ENCODE measurements at regions not wholly inside any gene's neighbourhood (a gene's known extent, or its start where the extent isn't known, plus 50 kb on each side); places are given as distances from the start of the nearest gene placed in this dataset.

DNA sequence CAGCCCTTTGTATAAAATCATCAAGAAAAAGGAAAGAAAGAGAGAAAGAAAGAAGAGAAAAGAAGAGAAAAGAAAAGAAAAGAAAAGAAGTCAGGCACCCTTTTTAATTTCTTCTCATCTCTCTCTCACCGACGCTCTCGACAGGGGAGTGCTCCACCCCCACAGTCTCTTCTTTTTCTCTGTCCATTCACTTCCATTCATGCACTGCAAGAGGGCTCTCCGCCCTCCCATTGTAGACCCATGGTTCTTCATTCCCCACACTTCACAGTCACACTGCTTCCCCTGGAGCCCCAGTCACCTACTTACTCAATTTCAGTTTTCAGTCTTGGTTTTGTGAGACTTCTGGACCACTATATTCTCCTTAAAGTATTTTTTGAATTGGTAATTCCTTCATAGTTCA, 254.7 kb downstream of the SOX2 start:
- Histone ChIP-seq H3K79me2 (ENCODE audit: control insufficient read depth, low read length) (no peaks in the 10 kb centered on the region), H3K9me3 (ENCODE audit: control insufficient read depth, insufficient read depth, low read length) (no peaks in the 10 kb centered on the region), H3K4me1 (ENCODE audit: control insufficient read depth, low read length) (no peaks in the 10 kb centered on the region), H3F3A (ENCODE audit: control insufficient read depth, insufficient read depth) (no peaks in the 10 kb centered on the region), H3K9me2 (replicated peaks; ENCODE audit: control insufficient read depth, low read length) (no peaks in the 10 kb centered on the region), H3K27ac (ENCODE audit: low read depth, low read length) (no peak overlapping the region), H3K27me3 (ENCODE audit: control insufficient read depth, low read length) (no peaks in the 10 kb centered on the region; the same call in none of the 2 replicates), H3K4me3 (ENCODE audit: low read length) (no peak overlapping the region), H3K36me3 (ENCODE audit: control insufficient read depth, low read length) (no peaks in the 10 kb centered on the region), H3K4me2 (ENCODE audit: low read length) (no peak overlapping the region), H4K20me1 (ENCODE audit: control insufficient read depth, insufficient read depth, low read depth, low read length) (no peaks in the 10 kb centered on the region)
- no peak for TF ChIP-seq EZH2phosphoT487 (IDR thresholded peaks at IDR 0.05; ENCODE audit: borderline replicate concordance, low read length)
- TF ChIP-seq, protein P1, sequence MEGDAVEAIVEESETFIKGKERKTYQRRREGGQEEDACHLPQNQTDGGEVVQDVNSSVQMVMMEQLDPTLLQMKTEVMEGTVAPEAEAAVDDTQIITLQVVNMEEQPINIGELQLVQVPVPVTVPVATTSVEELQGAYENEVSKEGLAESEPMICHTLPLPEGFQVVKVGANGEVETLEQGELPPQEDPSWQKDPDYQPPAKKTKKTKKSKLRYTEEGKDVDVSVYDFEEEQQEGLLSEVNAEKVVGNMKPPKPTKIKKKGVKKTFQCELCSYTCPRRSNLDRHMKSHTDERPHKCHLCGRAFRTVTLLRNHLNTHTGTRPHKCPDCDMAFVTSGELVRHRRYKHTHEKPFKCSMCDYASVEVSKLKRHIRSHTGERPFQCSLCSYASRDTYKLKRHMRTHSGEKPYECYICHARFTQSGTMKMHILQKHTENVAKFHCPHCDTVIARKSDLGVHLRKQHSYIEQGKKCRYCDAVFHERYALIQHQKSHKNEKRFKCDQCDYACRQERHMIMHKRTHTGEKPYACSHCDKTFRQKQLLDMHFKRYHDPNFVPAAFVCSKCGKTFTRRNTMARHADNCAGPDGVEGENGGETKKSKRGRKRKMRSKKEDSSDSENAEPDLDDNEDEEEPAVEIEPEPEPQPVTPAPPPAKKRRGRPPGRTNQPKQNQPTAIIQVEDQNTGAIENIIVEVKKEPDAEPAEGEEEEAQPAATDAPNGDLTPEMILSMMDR (IDR thresholded peaks at IDR 0.05; ENCODE audit: low read depth, low read length, poor library complexity, severe bottlenecking) = no peak

DNA sequence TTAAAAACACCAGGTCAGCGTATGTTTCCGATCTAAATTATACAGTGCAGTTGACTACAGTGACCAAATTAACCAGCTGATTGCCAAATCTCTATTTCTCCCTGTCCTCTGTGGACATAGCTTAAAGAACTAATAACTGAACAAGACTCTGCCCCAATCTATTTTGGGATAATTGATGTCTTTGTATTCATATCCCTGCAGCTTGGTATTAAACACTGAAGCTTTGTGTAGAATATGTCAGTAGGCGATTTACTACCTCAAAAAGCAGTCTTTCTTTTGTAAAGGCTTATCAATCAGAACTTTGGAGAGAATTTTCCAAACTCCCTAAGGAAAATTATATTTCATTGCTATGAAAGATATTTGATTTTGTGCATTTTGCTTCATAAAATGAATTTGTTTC, 258.2 kb downstream of the SOX2 start:
- no peak for TF ChIP-seq EZH2phosphoT487 (IDR thresholded peaks at IDR 0.05; ENCODE audit: borderline replicate concordance, low read length)
- TF ChIP-seq, protein P1 (IDR thresholded peaks at IDR 0.05; ENCODE audit: low read depth, low read length, poor library complexity, severe bottlenecking) = no peak
- H3K79me2 ChIP-seq (ENCODE audit: control insufficient read depth, low read length) = no peaks in the 10 kb centered on the region
- H3K36me3 ChIP-seq (ENCODE audit: control insufficient read depth, low read length) = no peaks in the 10 kb centered on the region
- H3K9me2 ChIP-seq (replicated peaks; ENCODE audit: control insufficient read depth, low read length) = no peaks in the 10 kb centered on the region
- H4K20me1 ChIP-seq (ENCODE audit: control insufficient read depth, insufficient read depth, low read depth, low read length) = no peaks in the 10 kb centered on the region
- H3K4me1 ChIP-seq (ENCODE audit: control insufficient read depth, low read length) = no peaks in the 10 kb centered on the region
- H3K9me3 ChIP-seq (ENCODE audit: control insufficient read depth, insufficient read depth, low read length) = no peaks in the 10 kb centered on the region
- H3K4me2 ChIP-seq (ENCODE audit: low read length) = no peak overlapping the region
- H3K27me3 ChIP-seq (ENCODE audit: control insufficient read depth, low read length) = no peaks in the 10 kb centered on the region; the same call in none of the 2 replicates
- no peak overlapping the region for H3K4me3 ChIP-seq (ENCODE audit: low read length)
- H3F3A ChIP-seq (ENCODE audit: control insufficient read depth, insufficient read depth) = no peaks in the 10 kb centered on the region
- H3K27ac ChIP-seq (ENCODE audit: low read depth, low read length) = no peak overlapping the region

DNA sequence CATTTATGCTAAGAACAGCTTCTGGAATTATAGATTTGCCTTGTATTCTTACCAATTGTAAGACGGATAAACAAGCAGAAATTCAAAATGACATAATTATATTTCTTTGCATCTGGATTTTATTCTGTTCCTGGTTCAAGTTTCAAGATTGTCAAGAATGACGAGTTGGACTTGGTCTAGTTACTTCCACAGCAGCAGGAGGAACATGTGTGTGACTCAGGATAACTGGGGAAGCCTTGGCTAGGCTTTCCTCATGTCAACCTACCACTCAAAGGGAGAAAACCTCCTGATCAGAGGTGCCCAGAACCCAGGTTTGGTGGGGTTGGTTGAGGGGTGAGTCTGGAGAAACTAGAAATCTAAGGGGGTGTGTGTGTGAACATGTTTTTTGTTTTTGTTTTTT, 259.7 kb downstream of the SOX2 start:
- H3K27ac ChIP-seq (ENCODE audit: low read depth, low read length) = no peak overlapping the region
- no peak overlapping the region for H3K4me2 ChIP-seq (ENCODE audit: low read length)
- no peaks in the 10 kb centered on the region; the same call in 1 of the 2 replicates for H3K27me3 ChIP-seq (ENCODE audit: control insufficient read depth, low read length)
- H3K9me3 ChIP-seq (ENCODE audit: control insufficient read depth, insufficient read depth, low read length) = no peaks in the 10 kb centered on the region
- no peaks in the 10 kb centered on the region for H3K36me3 ChIP-seq (ENCODE audit: control insufficient read depth, low read length)
- no peaks in the 10 kb centered on the region for H3K4me1 ChIP-seq (ENCODE audit: control insufficient read depth, low read length)
- no peaks in the 10 kb centered on the region for H3K79me2 ChIP-seq (ENCODE audit: control insufficient read depth, low read length)
- no peak for TF ChIP-seq EZH2phosphoT487 (IDR thresholded peaks at IDR 0.05; ENCODE audit: borderline replicate concordance, low read length)
- TF ChIP-seq, protein P1 (IDR thresholded peaks at IDR 0.05; ENCODE audit: low read depth, low read length, poor library complexity, severe bottlenecking) = no peak
- no peak overlapping the region for H3K4me3 ChIP-seq (ENCODE audit: low read length)
- no peaks in the 10 kb centered on the region for H3F3A ChIP-seq (ENCODE audit: control insufficient read depth, insufficient read depth)
- H4K20me1 ChIP-seq (ENCODE audit: control insufficient read depth, insufficient read depth, low read depth, low read length) = no peaks in the 10 kb centered on the region
- no peaks in the 10 kb centered on the region for H3K9me2 ChIP-seq (replicated peaks; ENCODE audit: control insufficient read depth, low read length)
